ENCODE measurements at regions not wholly inside any gene's neighbourhood (a gene's known extent, or its start where the extent isn't known, plus 50 kb on each side); places are given as distances from the start of the nearest gene placed in this dataset.

DNA sequence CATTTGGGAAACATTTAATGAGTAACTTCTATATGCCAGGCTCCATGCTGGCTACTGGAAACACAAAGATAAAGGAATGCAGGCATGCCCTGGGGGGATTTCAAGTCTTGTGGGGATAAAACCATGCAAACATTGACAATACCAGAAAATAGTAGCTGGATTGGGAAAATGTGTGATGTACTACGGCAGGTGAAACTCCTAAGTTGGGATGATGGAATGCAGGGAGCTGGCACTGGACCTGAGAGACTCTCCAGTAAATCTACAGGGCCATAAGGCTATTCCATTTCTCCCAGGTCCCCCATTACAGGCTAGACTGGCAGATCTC is 68.2 kb upstream of the NTRK3 start:
- no TSS peak for BruUV-seq (replicated peaks)
- H3K4me3 ChIP-seq (ENCODE audit: low read depth, low read length, poor library complexity, severe bottlenecking), result no peak overlapping the region
- DNase-seq (ENCODE audit: low spot score), result no peak
- H4K20me1 ChIP-seq (ENCODE audit: insufficient read depth, low read length), result no peaks in the 10 kb centered on the region
- no peak overlapping the region for H3K27ac ChIP-seq (ENCODE audit: low read depth, low read length, poor library complexity, severe bottlenecking)
- H3K4me1 ChIP-seq (ENCODE audit: insufficient read depth, low read length, poor library complexity, severe bottlenecking), result no peaks in the 10 kb centered on the region
- H3K4me2 ChIP-seq (ENCODE audit: low read length), result no peak overlapping the region
- CTCF ChIA-PET (ENCODE audit: unreplicated experiment), result no interaction called here
- intact Hi-C loops (cut with micrococcal nuclease; ENCODE audit: unreplicated experiment), result no loop called here
- no peaks in the 10 kb centered on the region for H3K9me2 ChIP-seq (ENCODE audit: insufficient read depth, low read length)
- H3K9me3 ChIP-seq (ENCODE audit: low read length), result no peaks in the 10 kb centered on the region
- TF ChIP-seq EZH2phosphoT487 (IDR thresholded peaks at IDR 0.05; ENCODE audit: borderline replicate concordance, low read depth, low read length), result no peak
- TF ChIP-seq, protein P1, sequence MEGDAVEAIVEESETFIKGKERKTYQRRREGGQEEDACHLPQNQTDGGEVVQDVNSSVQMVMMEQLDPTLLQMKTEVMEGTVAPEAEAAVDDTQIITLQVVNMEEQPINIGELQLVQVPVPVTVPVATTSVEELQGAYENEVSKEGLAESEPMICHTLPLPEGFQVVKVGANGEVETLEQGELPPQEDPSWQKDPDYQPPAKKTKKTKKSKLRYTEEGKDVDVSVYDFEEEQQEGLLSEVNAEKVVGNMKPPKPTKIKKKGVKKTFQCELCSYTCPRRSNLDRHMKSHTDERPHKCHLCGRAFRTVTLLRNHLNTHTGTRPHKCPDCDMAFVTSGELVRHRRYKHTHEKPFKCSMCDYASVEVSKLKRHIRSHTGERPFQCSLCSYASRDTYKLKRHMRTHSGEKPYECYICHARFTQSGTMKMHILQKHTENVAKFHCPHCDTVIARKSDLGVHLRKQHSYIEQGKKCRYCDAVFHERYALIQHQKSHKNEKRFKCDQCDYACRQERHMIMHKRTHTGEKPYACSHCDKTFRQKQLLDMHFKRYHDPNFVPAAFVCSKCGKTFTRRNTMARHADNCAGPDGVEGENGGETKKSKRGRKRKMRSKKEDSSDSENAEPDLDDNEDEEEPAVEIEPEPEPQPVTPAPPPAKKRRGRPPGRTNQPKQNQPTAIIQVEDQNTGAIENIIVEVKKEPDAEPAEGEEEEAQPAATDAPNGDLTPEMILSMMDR (conservative IDR thresholded peaks at IDR 0.05; ENCODE audit: low read length), result no peak
- no peaks in the 10 kb centered on the region for H3K36me3 ChIP-seq (ENCODE audit: insufficient read depth, low read length)
- POLR2A ChIA-PET, result no interaction called here
- no peak overlapping the region for H2AFZ ChIP-seq (ENCODE audit: low read length)
- H3K79me2 ChIP-seq (ENCODE audit: insufficient read depth, low read depth, low read length), result no peaks in the 10 kb centered on the region

DNA sequence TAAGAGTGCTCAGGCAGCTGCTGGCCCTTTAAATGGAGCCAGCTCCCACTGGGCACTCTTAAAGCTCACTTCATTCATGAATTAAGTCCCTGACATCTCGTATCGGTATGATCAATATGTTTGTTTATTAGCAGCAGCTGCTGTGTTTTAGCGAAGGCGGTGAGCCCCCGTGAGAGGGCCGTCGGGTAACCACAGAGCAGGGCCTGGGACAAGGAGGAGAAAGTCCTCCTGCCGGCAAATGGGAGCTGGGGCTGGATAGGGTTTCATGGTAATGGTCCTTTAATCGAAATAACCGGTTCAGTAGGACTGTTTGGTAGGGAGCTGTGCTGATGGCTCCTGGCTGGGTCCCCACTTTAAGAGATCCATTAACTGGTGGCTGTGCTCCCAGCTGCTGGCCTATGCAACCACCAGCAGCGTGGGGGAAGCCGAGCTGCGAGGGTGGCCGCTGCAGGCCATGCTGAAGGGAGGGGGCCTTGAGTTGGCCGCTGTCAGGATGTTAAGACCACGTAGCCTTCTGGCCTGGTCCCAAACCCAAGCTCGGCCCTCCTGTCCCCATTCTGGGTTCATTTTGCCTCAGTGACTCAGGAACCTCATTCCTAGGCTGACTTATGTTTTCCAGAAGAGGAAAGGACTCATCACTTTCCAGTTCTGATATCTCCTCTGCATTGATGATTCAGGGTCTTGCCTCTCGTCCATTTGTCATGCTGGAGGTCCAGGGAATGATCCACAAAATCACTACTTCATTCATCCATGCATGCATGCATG is 67.6 kb upstream of the NTRK3 start:
- no peak for TF ChIP-seq EZH2phosphoT487 (IDR thresholded peaks at IDR 0.05; ENCODE audit: borderline replicate concordance, low read depth, low read length)
- TF ChIP-seq, protein P1 (conservative IDR thresholded peaks at IDR 0.05; ENCODE audit: low read length), result no peak
- no peak for DNase-seq (ENCODE audit: low spot score)
- ChIA-PET CTCF (ENCODE audit: unreplicated experiment) (no interaction called here), POLR2A (no interaction called here)
- H3K4me1 ChIP-seq (ENCODE audit: insufficient read depth, low read length, poor library complexity, severe bottlenecking), result no peaks in the 10 kb centered on the region
- BruUV-seq (replicated peaks), result no TSS peak
- H3K27ac ChIP-seq (ENCODE audit: low read depth, low read length, poor library complexity, severe bottlenecking), result no peak overlapping the region
- no peaks in the 10 kb centered on the region for H4K20me1 ChIP-seq (ENCODE audit: insufficient read depth, low read length)
- H3K9me2 ChIP-seq (ENCODE audit: insufficient read depth, low read length), result no peaks in the 10 kb centered on the region
- H2AFZ ChIP-seq (ENCODE audit: low read length), result no peak overlapping the region
- H3K9me3 ChIP-seq (ENCODE audit: low read length), result no peaks in the 10 kb centered on the region
- no peak overlapping the region for H3K4me3 ChIP-seq (ENCODE audit: low read depth, low read length, poor library complexity, severe bottlenecking)
- H3K36me3 ChIP-seq (ENCODE audit: insufficient read depth, low read length), result no peaks in the 10 kb centered on the region
- H3K4me2 ChIP-seq (ENCODE audit: low read length), result no peak overlapping the region
- H3K79me2 ChIP-seq (ENCODE audit: insufficient read depth, low read depth, low read length), result no peaks in the 10 kb centered on the region
- intact Hi-C loops (cut with micrococcal nuclease; ENCODE audit: unreplicated experiment), result no loop called here

DNA sequence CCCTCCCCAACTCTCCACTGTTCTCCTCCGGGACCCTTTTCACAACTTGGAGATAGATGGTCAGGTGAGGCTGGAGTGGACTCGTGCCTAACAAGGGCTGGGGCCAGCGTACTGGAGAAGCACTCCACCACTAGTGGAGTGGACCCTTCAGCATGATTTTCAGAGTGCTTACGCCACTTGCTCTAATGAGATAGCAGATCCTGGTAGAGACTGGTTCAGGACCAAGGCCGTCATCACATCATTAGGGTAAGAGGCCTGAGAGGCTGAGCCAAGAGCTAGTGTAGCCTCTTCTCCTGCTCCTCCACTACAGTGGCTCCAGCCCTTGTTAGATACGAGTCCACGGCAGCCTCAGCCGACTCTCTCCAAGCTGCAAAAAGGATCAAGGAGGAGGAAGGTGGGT is 66.9 kb upstream of the NTRK3 start:
- POLR2A ChIA-PET, result interaction anchor here (0.6 kb wide), 1 partner anchor 46 kb away, joined by 3 read pairs; no protein-coding TSS in a partner anchor
- CTCF ChIA-PET (ENCODE audit: unreplicated experiment), result no interaction called here

More for the DNA sequence above, 66.9 kb upstream of the NTRK3 start:
- no TSS peak for BruUV-seq (replicated peaks)
- H4K20me1 ChIP-seq (ENCODE audit: insufficient read depth, low read length), result no peaks in the 10 kb centered on the region
- no peaks in the 10 kb centered on the region for H3K9me3 ChIP-seq (ENCODE audit: low read length)
- no peak overlapping the region for H3K4me2 ChIP-seq (ENCODE audit: low read length)
- no peaks in the 10 kb centered on the region for H3K79me2 ChIP-seq (ENCODE audit: insufficient read depth, low read depth, low read length)
- H3K36me3 ChIP-seq (ENCODE audit: insufficient read depth, low read length), result no peaks in the 10 kb centered on the region
- no peaks in the 10 kb centered on the region for H3K4me1 ChIP-seq (ENCODE audit: insufficient read depth, low read length, poor library complexity, severe bottlenecking)
- TF ChIP-seq, protein P1 (conservative IDR thresholded peaks at IDR 0.05; ENCODE audit: low read length), result no peak
- TF ChIP-seq EZH2phosphoT487 (IDR thresholded peaks at IDR 0.05; ENCODE audit: borderline replicate concordance, low read depth, low read length), result no peak
- intact Hi-C loops (cut with micrococcal nuclease; ENCODE audit: unreplicated experiment), result no loop called here
- no peaks in the 10 kb centered on the region for H3K9me2 ChIP-seq (ENCODE audit: insufficient read depth, low read length)
- no peak overlapping the region for H3K27ac ChIP-seq (ENCODE audit: low read depth, low read length, poor library complexity, severe bottlenecking)
- H3K4me3 ChIP-seq (ENCODE audit: low read depth, low read length, poor library complexity, severe bottlenecking), result no peak overlapping the region
- no peak overlapping the region for H2AFZ ChIP-seq (ENCODE audit: low read length)
- DNase-seq (ENCODE audit: low spot score), result no peak

All from OCI-LY7 (cell line).